ENCODE measurements at regions not wholly inside any gene's neighbourhood (a gene's known extent, or its start where the extent isn't known, plus 50 kb on each side); places are given as distances from the start of the nearest gene placed in this dataset.
A peak's percentile ranks its signal among the peaks of the same experiment; 100 is the strongest.
"Not testable (repeated sequence)": the region's sequence is repeated elsewhere in the genome, so short reads cannot be mapped to it uniquely, and the experiment has no call there.

GRCh38 chr7:55708028-55708427, 135.7 kb upstream of the VOPP1 start:
- H3K4me1 ChIP-seq; H3K27me3 ChIP-seq; DNase-seq; ATAC-seq; H3K4me3 ChIP-seq; intact Hi-C loops (cut with DNase I); H3K27ac ChIP-seq; H3K36me3 ChIP-seq; H3K9me3 ChIP-seq: not testable (repeated sequence)
- WGBS (ENCODE audit: insufficient coverage, low coverage, low lambda C conversion rate, missing lambda C conversion rate) = 75% methylated on average over 6 of the region's 6 CpGs

DNA sequence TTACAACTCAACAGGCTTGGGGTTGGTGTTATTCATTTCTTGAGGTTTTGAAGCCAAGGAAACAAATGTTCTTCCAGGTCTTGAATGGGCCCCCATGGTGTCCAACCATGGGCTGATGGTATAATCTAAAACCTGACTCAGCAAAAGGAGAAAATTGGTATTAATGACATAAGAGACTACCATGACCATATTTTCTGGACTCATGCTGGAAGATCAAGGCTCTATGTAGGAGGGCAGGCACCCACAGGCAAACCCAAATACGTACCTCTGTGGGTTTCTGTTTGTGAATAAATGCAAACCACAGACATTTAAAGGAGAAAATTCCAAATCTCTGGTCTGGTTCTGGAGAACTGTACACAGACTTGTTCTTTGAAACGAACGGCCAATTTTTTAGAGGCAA, 135.1 kb upstream of the VOPP1 start:
- H3K27me3 ChIP-seq; H3K9me3 ChIP-seq; DNase-seq; H3K27ac ChIP-seq; H3K4me3 ChIP-seq; H3K4me1 ChIP-seq; intact Hi-C loops (cut with DNase I); ATAC-seq; H3K36me3 ChIP-seq: not testable (repeated sequence)
- WGBS (ENCODE audit: insufficient coverage, low coverage, low lambda C conversion rate, missing lambda C conversion rate) = 31% methylated on average over 1 of the region's 3 CpGs

DNA sequence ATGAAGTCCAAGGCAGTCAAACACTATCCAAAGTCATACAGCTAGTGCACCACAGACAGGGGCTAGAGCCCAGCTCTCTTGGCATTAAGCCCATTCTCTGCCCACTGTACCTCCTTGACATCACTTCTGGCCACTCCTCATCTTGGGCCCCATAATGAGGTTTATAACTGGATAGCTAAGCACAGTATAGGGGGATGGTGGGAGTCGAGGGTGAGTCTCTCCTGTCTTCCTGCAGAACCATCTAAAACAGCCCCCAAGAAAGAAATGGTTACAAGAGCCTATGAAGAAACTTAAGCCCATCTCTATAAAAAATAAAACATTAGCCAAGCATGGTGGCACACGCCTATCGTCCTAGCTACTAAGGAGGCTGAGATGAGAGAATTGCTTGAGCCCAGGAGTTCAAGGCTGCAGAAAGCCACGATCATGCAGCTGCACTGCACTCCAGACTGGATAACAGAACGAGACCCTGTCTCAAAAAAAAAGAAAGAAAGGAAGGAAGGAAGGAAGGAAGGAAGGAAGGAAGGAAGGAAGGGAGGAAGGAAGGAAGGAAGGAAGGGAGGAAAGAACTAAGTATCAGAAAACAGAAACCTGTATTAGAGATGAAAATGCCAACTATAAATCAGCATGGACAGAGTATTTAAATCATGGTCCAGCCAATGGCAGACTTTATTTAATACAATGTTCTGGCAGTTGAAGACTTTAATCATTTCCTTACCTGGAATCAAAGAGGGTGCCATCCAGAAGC, 134.3 kb upstream of the VOPP1 start:
- 24% methylated on average over 3 of the region's 5 CpGs for WGBS (ENCODE audit: insufficient coverage, low coverage, low lambda C conversion rate, missing lambda C conversion rate)
- H3K27ac ChIP-seq; H3K9me3 ChIP-seq; DNase-seq; H3K27me3 ChIP-seq; H3K4me3 ChIP-seq; H3K36me3 ChIP-seq; H3K4me1 ChIP-seq; intact Hi-C loops (cut with DNase I); ATAC-seq: not testable (repeated sequence)

DNA sequence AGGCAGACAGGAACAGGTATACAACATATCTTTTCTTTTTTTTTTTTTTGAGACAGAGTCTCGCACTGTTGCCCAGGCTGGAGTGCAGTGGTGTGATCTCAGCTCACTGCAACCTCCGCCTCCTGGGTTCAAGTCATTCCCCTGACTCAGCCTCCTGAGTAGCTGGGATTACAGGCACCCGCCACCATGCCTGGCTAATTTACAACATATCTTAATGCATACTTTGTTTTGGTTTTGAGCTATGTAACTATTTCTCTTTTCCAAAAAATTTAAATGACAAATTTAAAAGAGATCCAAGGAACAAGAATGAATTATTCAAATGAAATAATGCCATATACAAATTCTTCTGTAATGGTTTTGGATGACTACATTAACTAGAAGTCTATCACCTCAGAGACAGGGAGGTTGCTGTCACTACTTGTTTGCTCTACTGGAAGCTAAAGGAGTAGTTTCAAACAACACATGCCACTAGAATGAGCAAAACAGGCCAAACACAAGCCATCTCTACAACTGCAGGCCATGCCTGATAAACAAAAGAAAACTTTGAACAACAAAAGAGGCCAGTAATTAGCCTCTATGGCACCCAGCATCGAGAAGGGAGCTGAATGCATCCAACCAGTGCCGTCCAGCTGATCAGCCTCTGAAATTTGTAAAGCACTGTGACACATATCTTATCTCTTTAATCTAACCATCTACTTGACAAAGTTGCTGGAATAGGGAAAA, 133.6 kb upstream of the VOPP1 start:
- H3K27me3 ChIP-seq; intact Hi-C loops (cut with DNase I): not testable (repeated sequence)
- WGBS (ENCODE audit: insufficient coverage, low coverage, low lambda C conversion rate, missing lambda C conversion rate) = 70% methylated on average over 5 of the region's 5 CpGs

DNA sequence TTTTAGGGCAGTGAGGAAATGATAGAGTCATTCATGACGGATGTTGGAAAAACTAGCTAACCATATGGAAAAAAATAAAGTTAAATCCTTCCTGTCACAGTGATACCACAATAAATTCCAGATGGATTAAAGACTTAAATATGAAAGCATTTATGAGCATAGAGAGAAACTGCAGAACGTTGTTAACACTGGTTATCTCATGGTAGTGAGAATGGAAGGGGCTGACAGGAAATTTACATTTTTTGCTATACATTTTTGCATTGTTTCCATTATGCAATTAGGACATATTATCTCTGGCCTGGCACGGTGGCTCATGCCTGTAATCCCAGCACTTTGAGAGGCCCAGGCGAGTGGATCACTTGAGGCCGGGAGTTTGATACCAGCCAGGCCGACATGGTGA, 130.5 kb upstream of the VOPP1 start:
- H3K27me3 ChIP-seq; H3K4me3 ChIP-seq; intact Hi-C loops (cut with DNase I); DNase-seq; H3K36me3 ChIP-seq; H3K27ac ChIP-seq; H3K9me3 ChIP-seq; H3K4me1 ChIP-seq; ATAC-seq: not testable (repeated sequence)
- WGBS (ENCODE audit: insufficient coverage, low coverage, low lambda C conversion rate, missing lambda C conversion rate) = 69% methylated on average over 6 of the region's 6 CpGs

More for the DNA sequence above, 133.6 kb upstream of the VOPP1 start:
- H3K4me1 ChIP-seq, H3K36me3 ChIP-seq, DNase-seq, H3K27ac ChIP-seq, H3K9me3 ChIP-seq, H3K4me3 ChIP-seq, ATAC-seq: not testable (repeated sequence)

- DNase-seq; H3K36me3 ChIP-seq; H3K4me1 ChIP-seq; ATAC-seq; H3K27me3 ChIP-seq; intact Hi-C loops (cut with DNase I); H3K9me3 ChIP-seq; H3K4me3 ChIP-seq; H3K27ac ChIP-seq: not testable (repeated sequence)
- WGBS (ENCODE audit: insufficient coverage, low coverage, low lambda C conversion rate, missing lambda C conversion rate) = 34% methylated on average over 2 of the region's 5 CpGs
Observed at GRCh38 chr7:55699450-55699842, 127.1 kb upstream of the VOPP1 start.

DNA sequence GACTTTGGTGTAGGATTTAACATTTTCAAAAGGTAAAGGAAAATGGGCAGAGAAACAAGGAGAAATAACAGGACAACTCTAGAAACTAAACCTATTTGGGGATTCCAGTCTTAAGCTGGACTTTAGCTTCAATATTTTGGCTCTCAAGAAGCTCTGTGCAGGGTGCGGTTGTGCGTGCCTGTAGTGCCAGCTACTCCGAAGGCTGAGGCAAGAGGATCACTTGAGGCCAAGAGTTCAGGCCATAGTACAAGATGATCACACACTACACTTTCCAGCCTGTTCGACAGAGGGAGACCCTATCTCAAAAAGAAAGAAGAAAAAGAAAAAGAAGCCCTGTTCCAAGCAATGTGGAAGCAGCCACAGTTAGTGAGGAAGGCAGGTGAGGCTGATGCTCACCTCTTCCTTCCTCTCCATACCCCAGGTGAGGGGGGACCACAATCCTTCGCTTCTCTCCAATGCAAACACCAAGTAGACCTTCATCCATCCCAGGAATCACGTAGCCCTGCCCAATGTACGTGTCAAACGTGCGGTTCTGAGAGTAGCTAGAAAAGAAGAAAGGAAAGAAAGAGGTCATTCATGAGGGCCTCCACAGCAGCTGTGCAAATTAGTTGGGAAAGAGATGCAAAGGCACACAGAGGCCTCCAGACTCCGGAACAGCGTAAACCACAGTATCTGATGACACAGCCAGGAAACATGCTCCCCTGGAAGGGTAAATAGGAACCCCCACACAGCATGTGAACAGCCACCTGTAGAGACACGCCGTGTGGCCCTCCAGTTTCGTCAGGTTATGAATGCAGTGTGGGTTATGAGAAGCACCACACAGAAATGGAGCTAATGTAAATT, 126.5 kb upstream of the VOPP1 start:
- not testable (repeated sequence) for DNase-seq

GRCh38 chr7:55695893-55696701, 123.8 kb upstream of the VOPP1 start:
- intact Hi-C loops (cut with DNase I); DNase-seq; H3K27me3 ChIP-seq; H3K36me3 ChIP-seq; H3K9me3 ChIP-seq; H3K27ac ChIP-seq; H3K4me3 ChIP-seq; H3K4me1 ChIP-seq: not testable (repeated sequence)
- WGBS (ENCODE audit: insufficient coverage, low coverage, low lambda C conversion rate, missing lambda C conversion rate) = 26% methylated on average over 4 of the region's 6 CpGs
- ATAC-seq = peak in 1 of 4 donors; percentile 19

More for the DNA sequence above, 126.5 kb upstream of the VOPP1 start:
- ATAC-seq; H3K36me3 ChIP-seq; H3K4me1 ChIP-seq; intact Hi-C loops (cut with DNase I); H3K9me3 ChIP-seq; H3K27me3 ChIP-seq; H3K4me3 ChIP-seq; H3K27ac ChIP-seq: not testable (repeated sequence)
- 75% methylated on average over 4 of the region's 14 CpGs for WGBS (ENCODE audit: insufficient coverage, low coverage, low lambda C conversion rate, missing lambda C conversion rate)

- H3K36me3 ChIP-seq; H3K9me3 ChIP-seq; ATAC-seq; H3K27me3 ChIP-seq; H3K4me1 ChIP-seq; DNase-seq; intact Hi-C loops (cut with DNase I); H3K27ac ChIP-seq; H3K4me3 ChIP-seq: not testable (repeated sequence)
- 20% methylated on average over 1 of the region's 5 CpGs for WGBS (ENCODE audit: insufficient coverage, low coverage, low lambda C conversion rate, missing lambda C conversion rate)
Observed at GRCh38 chr7:55694484-55694883, 122.2 kb upstream of the VOPP1 start.

Data from right lobe of liver (tissue), 6 donors.